ENCODE measurements at regions not wholly inside any gene's neighbourhood (a gene's known extent, or its start where the extent isn't known, plus 50 kb on each side); places are given as distances from the start of the nearest gene placed in this dataset.

- no peak for TF ChIP-seq CTCF (IDR thresholded peaks at IDR 0.05; ENCODE audit: low read depth, low read length)
- H3K4me3 ChIP-seq (replicated peaks in 1 of 2; ENCODE audit: low read depth in 2 of 2, low read length in 2 of 2): no peak overlapping the region
- DNase-seq (ENCODE audit: low read depth in 2 of 2): peak in 1 of 2 donors; percentile 32
These were observed 135.0 kb upstream of the SGK1 start for GRCh38 chr6:134452906-134453305.

- H3K4me3 ChIP-seq (replicated peaks in 1 of 2; ENCODE audit: low read depth in 2 of 2, low read length in 2 of 2): no peak overlapping the region
- TF ChIP-seq CTCF (IDR thresholded peaks at IDR 0.05; ENCODE audit: low read depth, low read length): no peak
- no peak for DNase-seq (ENCODE audit: low read depth in 2 of 2)
These were observed 133.6 kb upstream of the SGK1 start for GRCh38 chr6:134451529-134451928.

- DNase-seq (ENCODE audit: low read depth in 2 of 2): no peak
- no peak overlapping the region for H3K4me3 ChIP-seq (replicated peaks in 1 of 2; ENCODE audit: low read depth in 2 of 2, low read length in 2 of 2)
- no peak for TF ChIP-seq CTCF (IDR thresholded peaks at IDR 0.05; ENCODE audit: low read depth, low read length)
These were observed 131.9 kb upstream of the SGK1 start for GRCh38 chr6:134449781-134450180.

- DNase-seq (ENCODE audit: low read depth in 2 of 2): no peak
- no peak for TF ChIP-seq CTCF (IDR thresholded peaks at IDR 0.05; ENCODE audit: low read depth, low read length)
- H3K4me3 ChIP-seq (replicated peaks in 1 of 2; ENCODE audit: low read depth in 2 of 2, low read length in 2 of 2): no peak overlapping the region
These were observed 131.1 kb upstream of the SGK1 start for GRCh38 chr6:134449004-134449403.

- TF ChIP-seq CTCF (IDR thresholded peaks at IDR 0.05; ENCODE audit: low read depth, low read length): no peak
- peak; percentile 77 to 97 for DNase-seq (ENCODE audit: low read depth in 2 of 2)
- H3K4me3 ChIP-seq (replicated peaks in 1 of 2; ENCODE audit: low read depth in 2 of 2, low read length in 2 of 2): no peak overlapping the region
These were observed 130.0 kb upstream of the SGK1 start for GRCh38 chr6:134447883-134448387.

- no peak overlapping the region for H3K4me3 ChIP-seq (replicated peaks in 1 of 2; ENCODE audit: low read depth in 2 of 2, low read length in 2 of 2)
- peak; percentile 74 to 81 for DNase-seq (ENCODE audit: low read depth in 2 of 2)
- no peak for TF ChIP-seq CTCF (IDR thresholded peaks at IDR 0.05; ENCODE audit: low read depth, low read length)
These were observed 129.5 kb upstream of the SGK1 start for GRCh38 chr6:134447423-134447822.

GRCh38 chr6:134446896-134447295 lies 129.0 kb upstream of the SGK1 start:
- peak; percentile 51 to 69 for DNase-seq (ENCODE audit: low read depth in 2 of 2)
- H3K4me3 ChIP-seq (replicated peaks in 1 of 2; ENCODE audit: low read depth in 2 of 2, low read length in 2 of 2): no peak overlapping the region
- no peak for TF ChIP-seq CTCF (IDR thresholded peaks at IDR 0.05; ENCODE audit: low read depth, low read length)

Data from cardiac fibroblast (primary cell).